Loucy (cell line): ENCODE measurements at regions not wholly inside any gene's neighbourhood (a gene's known extent, or its start where the extent isn't known, plus 50 kb on each side); places are given as distances from the start of the nearest gene placed in this dataset.

Experiments
- H2AFZ ChIP-seq: fragments of 200-600 bp; sonication (generic); 2 replicates; pipeline ENCODE4 v1.6.0; 2016; ENCODE audit warnings: antibody characterized with exemption, mild to moderate bottlenecking, low read length, moderate library complexity
- H3F3A ChIP-seq: fragments of 200-600 bp; 2 replicates; pipeline ENCODE4 v1.6.0; 2016; ENCODE audit warnings: antibody characterized with exemption, low read depth, mild to moderate bottlenecking
- H3K27me3 ChIP-seq: fragments of 200-600 bp; sonication (generic); 2 replicates; pipeline ENCODE4 v1.6.1; 2014; ENCODE audit warnings: low read length, mild to moderate bottlenecking; ENCODE audit not compliant: insufficient read depth, poor library complexity, severe bottlenecking
- H3K36me3 ChIP-seq: fragments of 200-600 bp; sonication (generic); 2 replicates; pipeline ENCODE4 v1.6.1; 2016; ENCODE audit warnings: low read length; ENCODE audit not compliant: insufficient read depth
- H3K4me1 ChIP-seq: fragments of 200-600 bp; sonication (generic); 2 replicates; pipeline ENCODE4 v1.5.1; 2014; ENCODE audit warnings: low read length, mild to moderate bottlenecking; ENCODE audit not compliant: insufficient read depth, poor library complexity, severe bottlenecking
- H3K4me2 ChIP-seq: fragments of 200-600 bp; sonication (generic); 2 replicates; pipeline ENCODE4 v1.6.0; 2014; ENCODE audit warnings: antibody characterized with exemption, low read length, low read depth, mild to moderate bottlenecking; ENCODE audit not compliant: poor library complexity, severe bottlenecking
- H3K4me3 ChIP-seq: fragments of 200-600 bp; sonication (generic); 2 replicates; pipeline ENCODE4 v1.5.1; 2014; ENCODE audit warnings: low read length, mild to moderate bottlenecking, mixed read lengths; ENCODE audit not compliant: poor library complexity, severe bottlenecking
- H3K79me2 ChIP-seq: fragments of 200-600 bp; sonication (generic); 2 replicates; pipeline ENCODE4 v1.6.1; 2014; ENCODE audit warnings: low read length; ENCODE audit not compliant: insufficient read depth
- H3K9ac ChIP-seq: fragments of 200-600 bp; sonication (generic); 2 replicates; pipeline ENCODE4 v1.6.0; 2014; ENCODE audit warnings: mild to moderate bottlenecking, low read depth, low read length, moderate library complexity; ENCODE audit not compliant: poor library complexity, severe bottlenecking
- H3K9me2 ChIP-seq: fragments of 200-600 bp; sonication (generic); replicated peaks from 2 replicates; pipeline ENCODE4 v1.6.1; 2016; ENCODE audit warnings: low read depth, low read length, mixed read lengths
- H3K9me3 ChIP-seq: fragments of 200-600 bp; sonication (generic); 2 replicates; pipeline ENCODE4 v1.6.1; 2014; ENCODE audit warnings: mild to moderate bottlenecking, antibody characterized with exemption, low read length, low read depth; ENCODE audit not compliant: insufficient read depth
- H4K20me1 ChIP-seq: fragments of 200-600 bp; sonication (generic); 2 replicates; pipeline ENCODE4 v1.6.0; 2014; ENCODE audit warnings: antibody characterized with exemption, low read length, mild to moderate bottlenecking; ENCODE audit not compliant: insufficient read depth, poor library complexity, severe bottlenecking
- EZH2phosphoT487 ChIP-seq: fragments of 200-600 bp; IDR thresholded peaks from 2 replicates; pipeline ENCODE4 v1.6.1; 2018; ENCODE audit warnings: antibody characterized with exemption, mild to moderate bottlenecking, moderate library complexity, borderline replicate concordance
- TF ChIP-seq, protein P1 (sequence below): fragments of 200-600 bp; sonication (generic); conservative IDR thresholded peaks from 2 replicates; pipeline ENCODE4 v1.5.1; 2014; ENCODE audit warnings: mild to moderate bottlenecking, antibody characterized with exemption, low read length

DNA sequence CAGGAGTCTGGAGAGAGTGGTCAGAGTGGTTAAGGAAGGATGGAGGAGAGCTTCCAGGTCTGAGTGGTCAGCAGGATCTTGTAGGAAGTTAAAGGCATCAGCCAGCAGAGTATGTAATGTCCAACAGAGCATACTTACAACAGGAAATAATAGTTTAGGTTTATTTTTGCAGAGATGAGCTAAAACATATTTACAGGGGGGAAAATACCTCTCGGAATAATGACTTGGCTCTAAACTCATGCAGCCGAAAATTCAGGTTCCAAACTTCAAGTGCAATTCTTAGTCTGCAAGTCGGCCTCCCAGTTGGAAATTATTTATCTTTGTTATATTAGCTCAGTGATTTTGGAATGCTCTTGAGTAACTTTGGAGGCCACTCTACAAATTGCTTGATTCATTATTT, 385.0 kb upstream of the C2CD4B start:
- Histone ChIP-seq H2AFZ (no peak overlapping the region), H3K9ac (no peak overlapping the region), H3K4me1 (no peaks in the 10 kb centered on the region), H3K4me3 (no peak overlapping the region), H4K20me1 (no peaks in the 10 kb centered on the region), H3K4me2 (no peak overlapping the region), H3K79me2 (no peaks in the 10 kb centered on the region), H3K36me3 (no peaks in the 10 kb centered on the region), H3F3A (no peaks in the 10 kb centered on the region), H3K9me2 (no peaks in the 10 kb centered on the region), H3K9me3 (no peaks in the 10 kb centered on the region), H3K27me3 (no peaks in the 10 kb centered on the region)
- TF ChIP-seq, protein P1, sequence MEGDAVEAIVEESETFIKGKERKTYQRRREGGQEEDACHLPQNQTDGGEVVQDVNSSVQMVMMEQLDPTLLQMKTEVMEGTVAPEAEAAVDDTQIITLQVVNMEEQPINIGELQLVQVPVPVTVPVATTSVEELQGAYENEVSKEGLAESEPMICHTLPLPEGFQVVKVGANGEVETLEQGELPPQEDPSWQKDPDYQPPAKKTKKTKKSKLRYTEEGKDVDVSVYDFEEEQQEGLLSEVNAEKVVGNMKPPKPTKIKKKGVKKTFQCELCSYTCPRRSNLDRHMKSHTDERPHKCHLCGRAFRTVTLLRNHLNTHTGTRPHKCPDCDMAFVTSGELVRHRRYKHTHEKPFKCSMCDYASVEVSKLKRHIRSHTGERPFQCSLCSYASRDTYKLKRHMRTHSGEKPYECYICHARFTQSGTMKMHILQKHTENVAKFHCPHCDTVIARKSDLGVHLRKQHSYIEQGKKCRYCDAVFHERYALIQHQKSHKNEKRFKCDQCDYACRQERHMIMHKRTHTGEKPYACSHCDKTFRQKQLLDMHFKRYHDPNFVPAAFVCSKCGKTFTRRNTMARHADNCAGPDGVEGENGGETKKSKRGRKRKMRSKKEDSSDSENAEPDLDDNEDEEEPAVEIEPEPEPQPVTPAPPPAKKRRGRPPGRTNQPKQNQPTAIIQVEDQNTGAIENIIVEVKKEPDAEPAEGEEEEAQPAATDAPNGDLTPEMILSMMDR: no peak
- no peak for TF ChIP-seq EZH2phosphoT487

DNA sequence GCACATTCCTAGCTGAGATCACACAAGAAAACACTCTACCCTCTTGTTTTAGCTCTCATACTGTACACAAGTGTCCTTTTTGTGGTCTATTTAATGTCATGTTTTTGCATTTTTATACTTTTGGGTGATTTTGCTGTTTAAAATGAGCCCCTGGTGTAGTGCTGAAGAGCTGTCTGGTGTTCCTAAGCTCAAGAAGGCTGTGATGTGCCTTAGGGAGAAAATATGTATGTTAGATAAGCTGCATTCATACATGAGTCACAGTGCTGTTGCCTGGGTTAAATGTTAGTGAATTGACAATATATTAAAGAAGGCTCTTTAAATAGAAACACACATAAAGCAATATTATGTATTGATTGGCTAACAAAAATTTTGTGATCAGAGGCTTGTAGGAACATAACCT, 387.4 kb upstream of the C2CD4B start:
- Histone ChIP-seq H3K9me3 (no peaks in the 10 kb centered on the region), H3K27me3 (no peaks in the 10 kb centered on the region), H3K4me3 (no peak overlapping the region), H3K4me2 (no peak overlapping the region), H3K9ac (no peak overlapping the region), H3K9me2 (no peaks in the 10 kb centered on the region), H3K4me1 (no peaks in the 10 kb centered on the region), H3K79me2 (no peaks in the 10 kb centered on the region), H4K20me1 (no peaks in the 10 kb centered on the region), H2AFZ (no peak overlapping the region), H3F3A (no peaks in the 10 kb centered on the region), H3K36me3 (no peaks in the 10 kb centered on the region)
- TF ChIP-seq, protein P1: no peak
- TF ChIP-seq EZH2phosphoT487: no peak

DNA sequence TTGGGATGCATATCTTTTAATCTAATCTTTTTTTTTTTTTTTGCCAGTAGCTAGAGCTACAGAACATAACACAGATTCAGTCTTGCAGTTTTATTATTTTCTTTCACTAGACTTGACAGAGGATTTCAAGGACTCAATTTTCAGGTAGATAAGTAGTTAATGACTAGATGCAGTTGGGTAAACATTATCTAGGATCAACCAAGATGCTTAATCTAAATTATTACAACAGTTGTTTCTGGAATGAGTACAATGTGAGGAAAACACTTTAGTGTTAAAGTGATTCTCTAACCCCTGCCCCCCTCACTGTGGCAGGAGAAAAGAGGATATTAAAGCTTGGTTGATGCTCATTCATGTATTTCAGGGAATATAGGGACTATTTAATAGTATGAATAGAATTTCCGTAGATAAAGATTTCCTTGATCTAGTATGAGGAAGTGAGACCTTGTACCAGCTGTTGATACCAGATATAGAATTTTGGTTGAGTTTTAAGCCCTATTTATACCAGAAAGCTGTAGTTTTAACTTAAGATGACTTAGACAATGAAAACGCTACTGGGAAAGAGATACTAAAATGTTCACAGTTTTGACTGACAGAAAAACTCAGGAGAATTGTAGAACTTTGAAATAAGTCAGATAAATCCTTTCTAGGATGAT, 389.0 kb upstream of the C2CD4B start:
- no peaks in the 10 kb centered on the region for H3K27me3 ChIP-seq
- no peak overlapping the region for H3K4me2 ChIP-seq
- H3K36me3 ChIP-seq: no peaks in the 10 kb centered on the region
- H3F3A ChIP-seq: no peaks in the 10 kb centered on the region
- no peaks in the 10 kb centered on the region for H3K79me2 ChIP-seq
- no peak overlapping the region for H3K4me3 ChIP-seq
- H2AFZ ChIP-seq: no peak overlapping the region
- TF ChIP-seq, protein P1: no peak
- TF ChIP-seq EZH2phosphoT487: no peak
- H3K9me3 ChIP-seq: no peaks in the 10 kb centered on the region
- H3K9ac ChIP-seq: no peak overlapping the region
- no peaks in the 10 kb centered on the region for H3K9me2 ChIP-seq
- no peaks in the 10 kb centered on the region for H3K4me1 ChIP-seq
- no peaks in the 10 kb centered on the region for H4K20me1 ChIP-seq
